Endothelial cell of umbilical vein (primary cell): ENCODE measurements at regions not wholly inside any gene's neighbourhood (a gene's known extent, or its start where the extent isn't known, plus 50 kb on each side); places are given as distances from the start of the nearest gene placed in this dataset.

Source experiments
- BruUV-seq: library from RNA; stranded (reverse); fragments of 400-500 nt; replicated peaks from 2 replicates; lab custom pipeline; 2021; lab: Mats Ljungman, UMichigan
- CTCF ChIA-PET: fragments of 300-600, 350-600 bp; sonication (Branson Sonifier 250); formaldehyde crosslinking; loops from one replicate; lab custom pipeline; 2021; ENCODE audit warnings: antibody characterized with exemption, inconsistent platforms; lab: Charles Lee
- POLR2A ChIA-PET: fragments of 300-600, 350-600 bp; sonication (Branson Sonifier 250); formaldehyde crosslinking; loops from one replicate; lab custom pipeline; 2021; ENCODE audit warnings: antibody characterized with exemption, inconsistent platforms; lab: Charles Lee
- DNase-seq: peaks from one replicate; pipeline ENCODE4 v3.0.0-alpha.2; 2011; ENCODE audit warnings: low read depth, low spot score
- FAIRE-seq: peaks from 2 replicates; lab custom pipeline; 2011; peaks lifted over from hg19 to GRCh38; lab: Jason Lieb, UNC
- H2AFZ ChIP-seq: 2 replicates; pipeline ENCODE4 v1.6.0; 2012; ENCODE audit warnings: low read depth, low read length, control low read depth, inconsistent platforms
- H3K27ac ChIP-seq: 2 replicates; pipeline ENCODE4 v1.5.1; 2011; ENCODE audit warnings: low read depth, mild to moderate bottlenecking, control low read depth, low read length, moderate library complexity; ENCODE audit not compliant: insufficient read depth
- H3K27me3 ChIP-seq, 2 experiments: 2 replicates each; pipeline versions ENCODE4 v1.6.0 to v1.6.1; 2011; ENCODE audit warnings: low read length in 2 of 2, mixed read lengths in 1 of 2; ENCODE audit not compliant: control insufficient read depth in 2 of 2, insufficient read depth in 2 of 2
- H3K36me3 ChIP-seq, 2 experiments: 2 replicates in 1 of 2; 3 replicates in 1 of 2; pipeline ENCODE4 v1.5.1; 2011; ENCODE audit warnings: low read length in 2 of 2, mild to moderate bottlenecking in 1 of 2, moderate library complexity in 1 of 2; ENCODE audit not compliant: control insufficient read depth in 2 of 2, insufficient read depth in 2 of 2; ENCODE audit errors: extremely low read depth in 1 of 2
- H3K4me1 ChIP-seq: 3 replicates; pipeline ENCODE4 v1.5.1; 2011; ENCODE audit warnings: mild to moderate bottlenecking, low read length; ENCODE audit not compliant: control insufficient read depth, insufficient read depth; ENCODE audit errors: extremely low read depth
- H3K4me2 ChIP-seq: 2 replicates; pipeline ENCODE4 v1.6.1; 2011; ENCODE audit warnings: low read length, control low read depth, mixed read lengths; ENCODE audit not compliant: insufficient read depth
- H3K4me3 ChIP-seq, 3 experiments: fragments of 200-600 bp in 1 of 3; sonication (generic), shearing (Covaris generic) in 1 of 3; replicated peaks in 1 of 3; 2 replicates each; pipeline ENCODE4 v1.5.1; 2011 to 2016; ENCODE audit warnings: control low read depth in 3 of 3, low read length in 3 of 3, mild to moderate bottlenecking in 2 of 3, inconsistent platforms in 1 of 3, low read depth in 1 of 3, moderate library complexity in 1 of 3; ENCODE audit not compliant: insufficient read depth in 1 of 3
- H3K79me2 ChIP-seq: 2 replicates; pipeline ENCODE4 v1.6.0; 2012; ENCODE audit warnings: low read length, inconsistent platforms; ENCODE audit not compliant: control insufficient read depth, insufficient read depth
- H3K9ac ChIP-seq: replicated peaks from 2 replicates; pipeline ENCODE3; 2011; ENCODE audit warnings: low read length, control low read depth; ENCODE audit not compliant: insufficient read depth; ENCODE audit errors: extremely low read depth
- H3K9me1 ChIP-seq: replicated peaks from 3 replicates; pipeline ENCODE4 v1.6.0; 2011; ENCODE audit warnings: mild to moderate bottlenecking, low read length; ENCODE audit not compliant: control insufficient read depth, insufficient read depth; ENCODE audit errors: extremely low read depth
- H3K9me3 ChIP-seq: replicated peaks from 2 replicates; pipeline ENCODE4 v1.5.1; 2012; ENCODE audit warnings: low read length, inconsistent platforms; ENCODE audit not compliant: control insufficient read depth, insufficient read depth
- H4K20me1 ChIP-seq: replicated peaks from 2 replicates; pipeline ENCODE3; 2011; ENCODE audit warnings: mild to moderate bottlenecking, low read length; ENCODE audit not compliant: control insufficient read depth, insufficient read depth; ENCODE audit errors: extremely low read depth
- EZH2 ChIP-seq: IDR thresholded peaks from 2 replicates; pipeline ENCODE4 v1.6.1; 2012; ENCODE audit warnings: borderline replicate concordance, low read depth, mild to moderate bottlenecking, moderate library complexity, low read length, inconsistent platforms; ENCODE audit not compliant: severe bottlenecking
- FOS ChIP-seq: IDR thresholded peaks from 2 replicates; pipeline ENCODE4 v1.6.1; 2011; ENCODE audit warnings: mild to moderate bottlenecking, low read length, moderate library complexity, borderline replicate concordance; ENCODE audit not compliant: insufficient read depth
- GATA2 ChIP-seq: IDR thresholded peaks from 2 replicates; pipeline ENCODE4 v1.7.0; 2011; ENCODE audit warnings: low read depth, mild to moderate bottlenecking, moderate library complexity, mixed read lengths, low read length; ENCODE audit not compliant: insufficient read length, insufficient read depth
- JUN ChIP-seq: IDR thresholded peaks from 2 replicates; pipeline ENCODE4 v1.6.1; 2011; ENCODE audit warnings: borderline replicate concordance, low read depth; ENCODE audit not compliant: insufficient read length, insufficient read depth
- MAX ChIP-seq: IDR thresholded peaks from 2 replicates; pipeline ENCODE4 v1.6.1; 2011; ENCODE audit not compliant: insufficient read depth, insufficient read length
- MYC ChIP-seq: IDR thresholded peaks from one replicate; pipeline ENCODE4 v1.6.1; 2011; ENCODE audit warnings: mild to moderate bottlenecking, low read depth, low read length
- dilution Hi-C: fragments of 300-500 bp; cut with MboI; formaldehyde crosslinking; loops from one replicate; pipeline ENCODE4 v1.15.0; 2019; ENCODE audit warnings: low sequenced_read_pairs; ENCODE audit not compliant: extremely low pct_ligation_motif_present
- intact Hi-C: fragments of 100-400 bp; cut with micrococcal nuclease; formaldehyde crosslinking; loops from one replicate; pipeline ENCODE4 v1.10.0; 2022

- no TSS peak for BruUV-seq
- TF ChIP-seq MAX, result no peak
- TF ChIP-seq GATA2, result no peak
- no peak for TF ChIP-seq EZH2
- H4K20me1 ChIP-seq, result no peaks in the 10 kb centered on the region
- dilution Hi-C loops, result no loop called here
- ChIA-PET POLR2A (no interaction called here), CTCF (no interaction called here)
- H3K27me3 ChIP-seq, result no peaks in the 10 kb centered on the region
- H3K4me2 ChIP-seq, result no peak overlapping the region
- no peak overlapping the region for H3K4me3 ChIP-seq
- no peak for FAIRE-seq
- H3K9me1 ChIP-seq, result no peaks in the 10 kb centered on the region
- no peaks in the 10 kb centered on the region for H3K4me1 ChIP-seq
- intact Hi-C loops, result no loop called here
- no peaks in the 10 kb centered on the region for H3K79me2 ChIP-seq
- no peak for DNase-seq
- no peak overlapping the region for H3K9ac ChIP-seq
- H3K27ac ChIP-seq, result no peak overlapping the region
- no peak overlapping the region for H2AFZ ChIP-seq
- H3K36me3 ChIP-seq, result no peaks in the 10 kb centered on the region
- H3K9me3 ChIP-seq, result peaks cover 16% of the 10 kb centered on the region
These were observed 1026.6 kb downstream of the BRD1 start for GRCh38 chr22:48800886-48801607.

GRCh38 chr22:48800036-48800885 is 1027.4 kb downstream of the BRD1 start:
- Histone ChIP-seq H3K4me3 (no peak overlapping the region), H2AFZ (no peak overlapping the region), H3K79me2 (no peaks in the 10 kb centered on the region), H3K9ac (no peak overlapping the region), H3K36me3 (no peaks in the 10 kb centered on the region), H3K9me1 (no peaks in the 10 kb centered on the region), H3K9me3 (peaks cover 17% of the 10 kb centered on the region), H3K27me3 (no peaks in the 10 kb centered on the region), H4K20me1 (no peaks in the 10 kb centered on the region), H3K4me1 (no peaks in the 10 kb centered on the region), H3K27ac (no peak overlapping the region), H3K4me2 (no peak overlapping the region)
- ChIA-PET POLR2A (no interaction called here), CTCF (no interaction called here)
- intact Hi-C loops, result no loop called here
- DNase-seq (no peak), FAIRE-seq (no peak)
- dilution Hi-C loops, result no loop called here
- TF ChIP-seq FOS (no peak), MYC (no peak), JUN (no peak)
- BruUV-seq, result no TSS peak
